ENCODE measurements at regions not wholly inside any gene's neighbourhood (a gene's known extent, or its start where the extent isn't known, plus 50 kb on each side); places are given as distances from the start of the nearest gene placed in this dataset.

GRCh38 chr10:130560116-130560515, 423.9 kb downstream of the GLRX3 start:
- intact Hi-C loops (cut with DNase I) = no loop called here

GRCh38 chr10:130560573-130560972, 424.4 kb downstream of the GLRX3 start:
- DNase-seq (ENCODE audit: low spot score in 2 of 2) = no peak
- Histone ChIP-seq H3K27me3 (no peaks in the 10 kb centered on the region), H3K27ac (no peak overlapping the region), H3K36me3 (no peaks in the 10 kb centered on the region), H3K4me1 (no peaks in the 10 kb centered on the region), H3K4me3 (no peak overlapping the region), H3K9me3 (no peaks in the 10 kb centered on the region)
- intact Hi-C loops (cut with DNase I) = no loop called here
- TF ChIP-seq, protein P1, sequence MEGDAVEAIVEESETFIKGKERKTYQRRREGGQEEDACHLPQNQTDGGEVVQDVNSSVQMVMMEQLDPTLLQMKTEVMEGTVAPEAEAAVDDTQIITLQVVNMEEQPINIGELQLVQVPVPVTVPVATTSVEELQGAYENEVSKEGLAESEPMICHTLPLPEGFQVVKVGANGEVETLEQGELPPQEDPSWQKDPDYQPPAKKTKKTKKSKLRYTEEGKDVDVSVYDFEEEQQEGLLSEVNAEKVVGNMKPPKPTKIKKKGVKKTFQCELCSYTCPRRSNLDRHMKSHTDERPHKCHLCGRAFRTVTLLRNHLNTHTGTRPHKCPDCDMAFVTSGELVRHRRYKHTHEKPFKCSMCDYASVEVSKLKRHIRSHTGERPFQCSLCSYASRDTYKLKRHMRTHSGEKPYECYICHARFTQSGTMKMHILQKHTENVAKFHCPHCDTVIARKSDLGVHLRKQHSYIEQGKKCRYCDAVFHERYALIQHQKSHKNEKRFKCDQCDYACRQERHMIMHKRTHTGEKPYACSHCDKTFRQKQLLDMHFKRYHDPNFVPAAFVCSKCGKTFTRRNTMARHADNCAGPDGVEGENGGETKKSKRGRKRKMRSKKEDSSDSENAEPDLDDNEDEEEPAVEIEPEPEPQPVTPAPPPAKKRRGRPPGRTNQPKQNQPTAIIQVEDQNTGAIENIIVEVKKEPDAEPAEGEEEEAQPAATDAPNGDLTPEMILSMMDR (IDR thresholded peaks at IDR 0.05) = no peak

More at GRCh38 chr10:130560116-130560515, 423.9 kb downstream of the GLRX3 start:
- no peaks in the 10 kb centered on the region for H3K9me3 ChIP-seq
- no peak for DNase-seq (ENCODE audit: low spot score in 2 of 2)
- TF ChIP-seq, protein P1 (IDR thresholded peaks at IDR 0.05) = no peak
- no peak overlapping the region for H3K4me3 ChIP-seq
- H3K27ac ChIP-seq = no peak overlapping the region
- no peaks in the 10 kb centered on the region for H3K27me3 ChIP-seq
- H3K4me1 ChIP-seq = no peaks in the 10 kb centered on the region
- H3K36me3 ChIP-seq = no peaks in the 10 kb centered on the region

DNA sequence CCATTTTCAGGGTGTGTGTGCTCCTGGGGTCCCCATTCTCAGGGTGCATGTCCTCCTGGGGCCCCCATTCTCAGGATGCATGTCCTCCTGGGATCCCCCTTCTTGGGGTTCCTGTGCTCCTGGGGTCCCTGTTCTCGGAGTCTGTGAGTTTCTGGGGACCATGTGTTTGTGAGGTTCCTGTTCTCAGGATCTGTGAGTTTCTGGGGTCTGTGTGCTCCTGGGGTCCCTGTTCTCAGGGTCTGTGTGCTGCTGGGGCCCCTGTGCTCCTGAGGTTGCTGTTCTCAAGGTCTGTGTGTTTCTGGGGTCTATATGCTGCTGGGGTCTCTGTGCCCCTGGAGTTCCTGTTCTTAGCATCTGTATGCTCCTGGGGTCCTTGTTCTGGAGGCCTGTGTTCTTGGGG, 425.5 kb downstream of the GLRX3 start:
- intact Hi-C loops (cut with DNase I) = no loop called here

DNA sequence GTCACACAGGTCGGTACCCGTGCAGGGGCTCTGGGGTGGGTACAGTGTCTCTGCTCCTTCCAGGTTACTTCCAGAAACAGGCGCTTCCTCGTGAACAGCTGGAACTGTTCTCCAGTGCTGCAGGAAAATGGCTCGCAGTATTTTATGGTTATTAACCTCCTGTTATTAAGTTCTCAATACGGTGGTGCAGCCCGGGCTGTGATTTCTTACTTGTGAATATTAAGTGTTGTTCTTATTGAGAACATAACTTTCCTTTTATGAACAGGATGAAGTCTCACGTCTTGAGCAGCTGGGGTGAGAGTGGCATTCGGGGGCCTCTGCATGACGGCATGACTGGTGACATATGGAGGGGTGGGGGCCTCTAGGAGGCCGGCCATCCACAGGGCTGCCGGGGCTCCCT, 430.8 kb downstream of the GLRX3 start:
- Histone ChIP-seq H3K36me3 (no peaks in the 10 kb centered on the region), H3K4me1 (no peaks in the 10 kb centered on the region), H3K27me3 (no peaks in the 10 kb centered on the region), H3K4me3 (no peak overlapping the region), H3K9me3 (no peaks in the 10 kb centered on the region), H3K27ac (no peak overlapping the region)
- no peak for DNase-seq (ENCODE audit: low spot score in 2 of 2)
- intact Hi-C loops (cut with DNase I) = no loop called here
- TF ChIP-seq, protein P1 (IDR thresholded peaks at IDR 0.05) = no peak

More for the DNA sequence above, 425.5 kb downstream of the GLRX3 start:
- no peak overlapping the region for H3K27ac ChIP-seq
- no peaks in the 10 kb centered on the region for H3K9me3 ChIP-seq
- H3K4me3 ChIP-seq = no peak overlapping the region
- no peaks in the 10 kb centered on the region for H3K36me3 ChIP-seq
- DNase-seq (ENCODE audit: low spot score in 2 of 2) = no peak
- TF ChIP-seq, protein P1 (IDR thresholded peaks at IDR 0.05) = no peak
- no peaks in the 10 kb centered on the region for H3K27me3 ChIP-seq
- H3K4me1 ChIP-seq = no peaks in the 10 kb centered on the region

- no peaks in the 10 kb centered on the region for H3K9me3 ChIP-seq
- DNase-seq (ENCODE audit: low spot score in 2 of 2) = no peak
- no peaks in the 10 kb centered on the region for H3K4me1 ChIP-seq
- H3K36me3 ChIP-seq = no peaks in the 10 kb centered on the region
- H3K27ac ChIP-seq = no peak overlapping the region
- TF ChIP-seq, protein P1 (IDR thresholded peaks at IDR 0.05) = no peak
- H3K27me3 ChIP-seq = no peaks in the 10 kb centered on the region
- no peak overlapping the region for H3K4me3 ChIP-seq
- intact Hi-C loops (cut with DNase I) = no loop called here
Measured at GRCh38 chr10:130567436-130567835, 431.2 kb downstream of the GLRX3 start.

- no peak for DNase-seq (ENCODE audit: low spot score in 2 of 2)
- Histone ChIP-seq H3K4me1 (no peaks in the 10 kb centered on the region), H3K4me3 (no peak overlapping the region), H3K9me3 (no peaks in the 10 kb centered on the region), H3K27me3 (no peaks in the 10 kb centered on the region), H3K36me3 (no peaks in the 10 kb centered on the region), H3K27ac (no peak overlapping the region)
- TF ChIP-seq, protein P1 (IDR thresholded peaks at IDR 0.05) = no peak
- intact Hi-C loops (cut with DNase I) = no loop called here
Measured at GRCh38 chr10:130568246-130568645, 432.1 kb downstream of the GLRX3 start.

Data from ascending aorta (tissue), 2 donors.